ENCODE measurements at regions not wholly inside any gene's neighbourhood (a gene's known extent, or its start where the extent isn't known, plus 50 kb on each side); places are given as distances from the start of the nearest gene placed in this dataset.

GRCh38 chr20:6566821-6567220 is 200.7 kb upstream of the BMP2 start:
- no peak overlapping the region for H3K27ac ChIP-seq
- no peaks in the 10 kb centered on the region for H3K36me3 ChIP-seq
- no peaks in the 10 kb centered on the region for H3K4me1 ChIP-seq
- no peaks in the 10 kb centered on the region for H3K9me3 ChIP-seq
- H3K4me3 ChIP-seq: no peak overlapping the region
- H3K27me3 ChIP-seq (replicated peaks in 1 of 7): no peaks in the 10 kb centered on the region
- 65 to 86% (median 80%) methylated on average over 3 of the region's 3 CpGs for WGBS, 5 donors
- TF ChIP-seq POLR2A (IDR thresholded peaks at IDR 0.05): no peak
- TF ChIP-seq POLR2AphosphoS5 (IDR thresholded peaks at IDR 0.05): no peak
- no peak for TF ChIP-seq CTCF (IDR thresholded peaks at IDR 0.05 in 8 of 11, conservative IDR thresholded peaks at IDR 0.05 in 3 of 11)
- no peak for DNase-seq
- intact Hi-C loops (cut with DNase I; ENCODE audit: low total_unique reads): no loop called here

- no peak overlapping the region for H3K4me3 ChIP-seq
- no peaks in the 10 kb centered on the region for H3K27me3 ChIP-seq (replicated peaks in 1 of 7)
- WGBS, 5 donors: 44 to 67% (median 61%) methylated on average over 3 of the region's 3 CpGs
- no peaks in the 10 kb centered on the region for H3K36me3 ChIP-seq
- no peak for TF ChIP-seq POLR2A (IDR thresholded peaks at IDR 0.05)
- no peak for TF ChIP-seq POLR2AphosphoS5 (IDR thresholded peaks at IDR 0.05)
- no peak for TF ChIP-seq CTCF (IDR thresholded peaks at IDR 0.05 in 8 of 11, conservative IDR thresholded peaks at IDR 0.05 in 3 of 11)
- no peaks in the 10 kb centered on the region for H3K4me1 ChIP-seq
- H3K9me3 ChIP-seq: no peaks in the 10 kb centered on the region
- no peak overlapping the region for H3K27ac ChIP-seq
- intact Hi-C loops (cut with DNase I; ENCODE audit: low total_unique reads): no loop called here
- no peak for DNase-seq
These were observed 205.4 kb upstream of the BMP2 start for GRCh38 chr20:6562111-6562510.

- WGBS, 5 donors: 75 to 92% (median 83%) methylated on average over 3 of the region's 3 CpGs
- no peak overlapping the region for H3K4me3 ChIP-seq
- H3K36me3 ChIP-seq: no peaks in the 10 kb centered on the region
- no peaks in the 10 kb centered on the region for H3K27me3 ChIP-seq (replicated peaks in 1 of 7)
- H3K9me3 ChIP-seq: no peaks in the 10 kb centered on the region
- intact Hi-C loops (cut with DNase I; ENCODE audit: low total_unique reads): no loop called here
- no peak for DNase-seq
- H3K27ac ChIP-seq: no peak overlapping the region
- TF ChIP-seq CTCF (IDR thresholded peaks at IDR 0.05 in 8 of 11, conservative IDR thresholded peaks at IDR 0.05 in 3 of 11): no peak
- TF ChIP-seq POLR2A (IDR thresholded peaks at IDR 0.05): no peak
- TF ChIP-seq POLR2AphosphoS5 (IDR thresholded peaks at IDR 0.05): no peak
- H3K4me1 ChIP-seq: no peaks in the 10 kb centered on the region
These were observed 206.5 kb upstream of the BMP2 start for GRCh38 chr20:6560978-6561377.

- no peaks in the 10 kb centered on the region for H3K9me3 ChIP-seq
- no peaks in the 10 kb centered on the region for H3K36me3 ChIP-seq
- no peak overlapping the region for H3K4me3 ChIP-seq
- intact Hi-C loops (cut with DNase I; ENCODE audit: low total_unique reads): no loop called here
- 71 to 81% (median 77%) methylated on average over 4 of the region's 4 CpGs for WGBS, 5 donors
- TF ChIP-seq CTCF (IDR thresholded peaks at IDR 0.05 in 8 of 11, conservative IDR thresholded peaks at IDR 0.05 in 3 of 11): no peak
- TF ChIP-seq POLR2A (IDR thresholded peaks at IDR 0.05): no peak
- TF ChIP-seq POLR2AphosphoS5 (IDR thresholded peaks at IDR 0.05): no peak
- DNase-seq: no peak
- H3K4me1 ChIP-seq: no peaks in the 10 kb centered on the region
- H3K27ac ChIP-seq: no peak overlapping the region
- no peaks in the 10 kb centered on the region for H3K27me3 ChIP-seq (replicated peaks in 1 of 7)
These were observed 207.7 kb upstream of the BMP2 start for GRCh38 chr20:6559791-6560190.

Measured in spleen (tissue), 11 donors.